NCI-H345 treated with DMSO at 0.1 percent for 48 hours (cell line): ENCODE measurements at regions not wholly inside any gene's neighbourhood (a gene's known extent, or its start where the extent isn't known, plus 50 kb on each side); places are given as distances from the start of the nearest gene placed in this dataset.
A peak's percentile ranks its signal among the peaks of the same experiment; 100 is the strongest.

Source experiments
- DNase-seq: peaks from one replicate; lab custom pipeline; 2025; ENCODE audit not compliant: unreplicated experiment; lab: John Stamatoyannopoulos, UW

DNA sequence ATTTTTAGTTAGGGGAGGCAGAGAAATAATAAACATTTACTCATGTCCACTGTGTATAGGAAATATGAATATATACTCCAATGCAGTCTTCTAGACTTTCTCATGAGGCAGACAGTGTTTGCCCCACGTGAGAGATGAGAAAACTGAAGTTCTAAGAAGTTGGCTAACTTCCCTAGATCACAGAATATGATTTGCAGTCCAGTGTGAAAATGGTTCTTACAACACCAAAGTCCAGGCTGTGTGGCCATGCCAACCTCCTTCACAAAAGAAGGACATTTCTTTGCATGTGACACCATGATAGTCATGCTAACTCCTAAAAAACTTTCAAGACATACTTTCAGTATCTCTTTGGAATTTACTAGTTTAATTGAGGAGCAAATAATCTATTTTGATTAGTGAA lies 143.7 kb downstream of the IRS1 start:
- no peak for DNase-seq

DNA sequence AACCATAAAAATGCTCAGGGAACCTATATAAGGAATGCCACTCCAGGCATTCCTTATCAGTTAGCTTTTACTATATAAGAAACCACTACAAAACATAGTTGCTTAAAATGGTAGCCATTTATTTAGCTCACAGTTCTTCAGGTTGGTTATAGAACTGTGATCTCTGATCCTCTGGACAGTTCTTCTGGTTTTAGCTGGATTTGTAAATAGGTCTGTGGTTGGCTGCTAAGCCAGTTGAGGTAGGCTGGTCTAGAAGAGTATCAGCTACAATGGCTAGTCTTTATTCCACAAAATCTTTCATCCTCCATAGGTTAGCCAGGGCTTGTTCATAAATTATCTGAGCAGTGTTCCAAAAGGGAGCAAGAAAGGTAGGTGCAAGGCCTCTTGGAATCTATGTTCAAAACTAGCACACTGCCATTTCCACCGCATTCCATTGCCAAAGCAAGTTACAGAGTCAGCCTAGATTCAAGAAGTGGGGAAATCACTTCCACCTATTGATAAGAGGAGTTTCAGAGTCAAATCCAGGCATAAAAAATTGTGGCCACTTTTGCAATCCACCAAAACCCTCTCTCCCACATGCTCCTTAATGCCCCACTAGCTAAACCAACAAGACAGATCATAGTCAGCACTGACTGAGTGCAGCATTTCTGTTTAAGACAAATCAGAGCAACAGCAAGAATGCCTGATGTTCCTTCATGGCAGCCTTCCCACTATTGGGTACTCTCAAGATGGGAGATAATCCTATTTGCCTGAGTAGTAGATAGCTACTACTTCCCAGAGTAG lies 146.4 kb downstream of the IRS1 start:
- no peak for DNase-seq

DNA sequence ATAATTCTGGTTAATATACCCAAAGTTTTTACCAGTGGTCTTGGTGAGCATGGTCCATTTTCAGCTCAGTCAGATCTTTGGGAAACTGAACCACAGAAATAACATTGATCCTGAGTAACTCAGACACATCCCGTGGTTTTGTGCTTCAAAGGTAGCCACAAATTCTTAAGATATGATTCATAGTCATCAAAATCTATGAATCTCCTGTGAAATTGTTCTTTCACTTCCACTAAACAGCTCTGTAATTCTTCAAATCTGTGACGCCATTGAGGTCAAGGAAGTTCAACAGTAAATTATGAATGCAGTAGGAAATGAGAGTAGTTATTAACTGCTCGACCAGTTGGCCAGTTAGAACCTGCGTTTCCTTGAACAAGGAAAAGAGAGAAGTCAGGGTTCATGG lies 147.3 kb downstream of the IRS1 start:
- DNase-seq, result no peak

DNA sequence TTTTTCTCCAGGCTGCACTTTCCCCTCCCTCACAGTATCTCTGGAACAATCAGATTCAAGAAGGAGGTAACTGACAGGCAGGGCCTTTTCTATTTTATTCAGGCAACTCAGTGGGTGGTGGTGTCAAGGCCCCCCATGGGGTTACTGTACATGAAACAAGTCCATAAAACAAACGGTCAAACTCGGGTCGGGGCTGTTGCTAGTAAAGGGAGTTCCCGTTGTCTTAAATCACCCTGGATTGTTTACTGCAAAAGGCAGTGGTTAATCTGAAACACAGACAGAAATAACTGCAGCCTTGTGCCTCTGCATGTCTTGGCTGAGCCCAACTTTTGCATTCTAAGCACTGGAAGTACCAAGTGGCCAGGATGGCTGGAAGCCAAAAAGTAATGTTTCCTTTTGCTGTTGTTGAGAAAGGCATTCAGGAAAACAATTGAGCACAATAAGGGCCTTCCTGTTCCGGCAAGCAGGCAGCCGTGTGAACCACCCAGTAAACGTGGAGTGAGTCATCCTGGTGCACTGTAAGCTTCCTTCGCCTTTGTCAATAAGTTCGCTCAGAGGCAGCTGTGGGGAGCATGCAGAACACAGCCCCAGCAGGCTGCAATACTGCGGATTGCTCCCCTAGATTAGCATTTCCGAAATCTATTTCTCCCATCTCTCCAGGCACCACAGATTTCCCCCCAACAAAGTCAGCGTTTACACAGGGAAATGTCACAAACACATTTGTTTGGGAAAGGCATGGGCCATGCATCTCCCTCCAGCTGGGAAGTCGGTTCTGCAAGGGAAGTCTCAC lies 149.6 kb downstream of the IRS1 start:
- peak; percentile 78 for DNase-seq

DNA sequence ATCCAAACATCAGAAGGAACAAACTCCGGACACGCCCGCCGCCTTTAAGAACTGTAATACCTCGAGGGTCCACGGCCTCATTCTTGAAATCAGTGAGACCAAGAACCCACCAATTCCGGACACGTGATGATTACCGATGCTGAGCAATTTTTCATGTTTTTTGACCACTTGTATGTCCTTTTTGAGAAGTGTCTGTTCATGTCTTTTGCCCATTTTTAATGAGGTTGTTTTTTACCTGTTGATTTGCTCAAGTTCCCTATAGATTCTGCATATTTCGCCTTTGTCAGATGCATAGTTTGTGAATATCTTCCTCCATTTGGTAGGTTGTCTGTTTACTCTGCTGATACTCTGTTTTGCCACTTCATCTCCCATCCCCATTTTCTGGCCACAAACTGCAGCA lies 150.4 kb downstream of the IRS1 start:
- no peak for DNase-seq

DNA sequence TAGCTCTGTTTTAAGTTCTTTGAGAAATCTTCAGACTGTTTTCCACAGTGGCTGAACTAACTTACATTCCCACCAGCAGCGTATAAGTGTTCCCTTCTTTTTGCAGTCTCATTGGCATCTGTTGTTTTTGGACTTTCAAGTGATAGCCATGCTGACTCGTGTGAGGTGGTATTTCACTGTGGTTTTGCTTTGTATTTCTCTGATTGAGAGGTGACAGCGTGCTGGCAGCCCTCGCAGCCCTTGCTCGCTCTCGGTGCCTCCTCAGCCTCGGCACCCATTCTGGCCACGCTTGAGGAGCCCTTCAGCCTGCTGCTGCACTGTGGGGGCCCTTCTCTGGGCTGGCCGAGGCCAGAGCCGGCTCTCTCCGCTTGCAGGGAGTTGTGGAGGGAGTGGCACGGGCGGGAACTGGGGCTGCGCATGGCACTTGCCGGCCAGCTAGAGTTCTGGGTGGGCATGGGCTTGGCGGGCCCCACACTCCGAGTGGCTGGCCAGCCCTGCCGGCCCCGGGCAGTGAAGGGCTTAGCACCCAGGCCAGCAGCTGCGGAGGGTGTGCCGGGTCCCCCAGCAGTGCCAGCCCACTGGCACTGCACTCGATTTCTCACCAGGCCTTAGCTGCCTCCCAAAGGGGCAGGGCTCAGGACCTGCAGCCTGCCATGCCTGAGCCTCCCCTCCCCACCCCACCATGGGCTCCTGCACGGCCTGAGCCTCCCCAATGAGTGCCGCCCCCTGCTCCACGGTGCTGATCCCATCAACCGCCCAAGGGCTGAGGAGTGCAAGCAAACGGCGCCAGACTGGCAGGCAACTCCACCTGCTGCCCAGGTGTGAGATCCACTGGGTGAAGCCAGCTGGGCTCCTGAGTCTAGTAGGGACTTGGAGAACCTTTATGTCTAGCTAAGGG lies 151.8 kb downstream of the IRS1 start:
- no peak for DNase-seq

DNA sequence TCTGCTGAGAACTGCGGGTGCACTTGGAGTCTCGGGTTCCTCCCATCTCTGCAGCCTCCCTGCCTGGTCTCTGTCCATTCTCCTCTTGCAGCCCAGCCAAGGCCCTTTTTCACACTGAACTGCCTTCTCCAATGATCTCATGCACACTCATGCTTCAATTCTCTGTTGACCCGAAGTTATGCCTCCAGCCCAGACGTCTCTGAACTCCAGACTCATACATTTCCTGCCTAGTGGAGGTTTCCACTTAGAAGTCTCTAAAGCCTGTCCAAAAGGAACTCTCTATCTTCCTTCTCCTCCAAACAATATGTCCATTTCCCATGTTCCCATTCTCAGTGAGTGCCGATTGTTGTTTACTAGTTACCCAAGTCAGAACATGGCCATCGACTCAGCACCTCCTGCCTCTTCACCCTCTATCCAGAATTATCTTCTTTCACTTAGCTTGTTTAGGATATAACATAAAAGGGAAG lies 155.2 kb downstream of the IRS1 start:
- DNase-seq, result no peak

DNA sequence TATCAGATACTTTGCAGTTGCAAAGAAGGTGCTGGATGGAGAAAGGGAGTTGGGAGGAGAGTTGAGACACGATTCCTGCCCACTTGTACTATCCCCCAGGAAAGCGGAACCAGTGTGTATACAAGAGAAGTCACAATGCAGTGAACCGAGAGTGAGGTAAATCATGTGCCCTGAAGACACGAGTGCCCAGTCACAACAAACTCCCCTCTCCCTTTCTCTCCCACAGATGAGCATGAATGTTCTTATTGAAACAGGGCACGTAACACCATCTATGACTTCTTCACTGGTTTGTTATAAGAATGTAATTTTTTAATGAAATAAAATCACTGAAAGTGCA lies 155.7 kb downstream of the IRS1 start:
- DNase-seq, result no peak

DNA sequence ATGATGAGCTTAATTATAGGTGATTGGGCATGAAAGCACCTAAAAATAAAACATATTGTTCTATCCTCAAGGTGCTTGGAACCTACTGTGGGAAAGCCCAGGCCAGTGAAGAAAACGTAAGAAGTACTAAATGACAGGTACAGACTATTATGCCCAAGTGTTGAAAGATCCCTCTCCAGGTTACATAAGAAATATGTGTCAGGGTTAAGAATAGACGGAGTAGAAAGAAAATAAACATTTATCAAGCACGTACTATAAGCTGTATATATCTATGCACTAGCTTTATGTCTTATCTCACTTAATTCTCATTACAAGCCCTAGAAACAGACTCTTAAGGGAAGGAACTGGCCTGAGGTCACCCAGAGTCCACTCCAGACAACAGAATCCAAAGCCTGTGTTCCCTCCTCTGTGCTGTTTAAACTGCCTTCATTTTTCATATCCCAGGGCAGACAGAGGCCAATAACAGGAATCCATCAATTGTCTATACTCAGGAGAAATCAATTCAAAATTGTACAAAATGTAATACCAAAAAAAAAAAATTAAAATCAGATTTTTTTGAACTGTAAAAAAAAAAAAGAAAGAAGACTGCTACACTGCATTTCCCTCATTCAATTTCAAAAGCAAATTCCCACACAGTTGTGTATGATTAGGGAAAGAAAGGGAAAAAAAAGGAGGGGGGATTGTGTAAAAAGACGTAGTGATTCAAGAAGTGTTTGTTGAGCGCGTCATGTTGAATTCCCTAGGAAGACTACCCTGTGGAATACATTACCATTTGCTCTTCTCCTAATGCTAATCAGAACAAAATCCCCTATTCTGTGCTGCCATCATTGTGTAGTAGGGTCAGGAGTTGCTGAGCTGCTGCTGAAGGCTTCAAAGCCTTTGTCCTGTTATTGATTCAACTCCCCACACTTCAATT lies 156.3 kb downstream of the IRS1 start:
- no peak for DNase-seq

DNA sequence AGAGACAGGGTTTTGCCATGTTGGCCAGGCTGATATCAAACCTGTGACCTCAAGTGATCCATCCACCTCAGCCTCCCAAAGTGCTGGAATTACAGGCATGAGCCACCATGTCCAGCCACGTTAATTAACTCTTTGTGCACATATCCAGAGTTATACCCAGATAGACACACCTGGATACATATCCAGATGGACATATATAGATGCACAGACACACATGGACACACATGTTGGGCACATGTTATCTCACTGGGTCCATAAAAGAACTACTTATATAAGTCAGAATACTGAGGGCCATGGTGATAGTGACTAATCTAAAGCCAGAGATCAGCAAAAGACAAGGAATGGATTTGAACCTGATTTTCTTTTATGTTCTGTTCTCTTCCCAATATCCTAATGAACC lies 158.6 kb downstream of the IRS1 start:
- no peak for DNase-seq

DNA sequence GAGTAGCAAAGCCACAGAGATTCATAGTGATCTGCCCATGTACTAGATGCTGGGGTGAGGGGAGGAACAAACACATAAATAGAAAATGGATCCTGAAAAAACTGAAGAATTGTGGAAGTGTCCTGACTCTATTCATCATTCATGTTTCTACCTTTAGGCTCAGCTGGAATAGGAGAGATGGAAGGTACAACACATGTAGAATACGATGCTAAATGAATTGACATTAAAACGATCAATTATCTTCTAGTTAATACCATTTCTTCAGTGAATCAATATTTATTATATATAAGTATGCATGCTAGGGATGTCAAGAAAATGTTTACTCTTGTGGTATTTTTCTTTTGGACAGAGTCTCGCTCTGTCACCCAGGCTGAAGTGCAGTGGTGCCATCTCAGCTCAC lies 159.1 kb downstream of the IRS1 start:
- DNase-seq, result no peak

DNA sequence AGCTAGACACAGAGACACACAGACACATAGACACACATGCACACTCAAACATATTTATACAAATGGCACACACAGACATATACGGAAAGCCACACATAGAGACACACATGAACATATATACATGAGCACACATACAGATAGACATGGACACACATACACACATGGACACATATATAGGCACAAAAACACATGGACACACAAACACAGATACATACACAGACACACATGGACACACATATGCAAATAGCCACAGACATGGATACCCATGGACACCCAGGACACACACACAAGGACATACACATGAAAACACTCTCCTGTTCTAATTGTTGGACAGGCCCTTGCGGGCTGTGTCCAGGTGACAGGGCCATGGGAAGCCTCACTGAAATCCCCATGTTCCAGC lies 160.1 kb downstream of the IRS1 start:
- DNase-seq, result no peak

DNA sequence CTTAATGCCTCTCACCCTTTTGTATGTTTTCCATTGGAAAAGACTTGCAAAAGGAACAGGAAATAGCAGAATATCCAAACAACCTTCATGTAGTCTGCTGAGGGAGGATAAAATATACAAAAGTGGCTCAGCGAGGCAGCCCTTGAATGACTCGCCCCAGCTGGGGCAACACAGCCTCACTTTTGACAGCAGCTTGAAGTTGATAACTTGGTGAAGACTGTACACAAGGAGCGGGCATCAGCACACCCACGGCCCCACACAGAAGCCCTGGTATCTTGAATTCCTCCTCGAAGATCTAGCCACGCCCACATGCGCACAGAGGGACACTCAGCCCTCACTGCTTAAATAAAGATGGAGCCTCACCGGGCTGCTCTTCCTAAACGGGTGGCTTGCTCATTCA lies 161.0 kb downstream of the IRS1 start:
- DNase-seq, result no peak

DNA sequence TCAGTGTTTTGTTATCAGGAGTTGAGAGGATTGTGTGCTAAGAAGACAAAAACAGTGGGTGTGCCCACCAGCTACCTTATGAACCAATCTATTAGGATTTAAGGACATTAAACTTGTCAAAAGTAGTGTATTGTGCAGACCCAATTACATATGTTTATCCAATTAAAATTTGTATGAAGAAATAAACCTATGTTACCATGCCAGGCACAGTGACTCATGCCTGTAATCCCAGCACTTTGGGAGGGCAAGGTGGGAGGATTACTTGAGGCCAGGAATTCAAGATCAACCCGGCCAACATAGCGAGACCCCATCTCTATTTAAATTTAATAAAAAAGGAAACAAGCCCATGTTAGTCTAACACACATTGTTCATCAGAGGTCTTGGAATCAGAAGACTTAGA lies 162.2 kb downstream of the IRS1 start:
- DNase-seq, result no peak

DNA sequence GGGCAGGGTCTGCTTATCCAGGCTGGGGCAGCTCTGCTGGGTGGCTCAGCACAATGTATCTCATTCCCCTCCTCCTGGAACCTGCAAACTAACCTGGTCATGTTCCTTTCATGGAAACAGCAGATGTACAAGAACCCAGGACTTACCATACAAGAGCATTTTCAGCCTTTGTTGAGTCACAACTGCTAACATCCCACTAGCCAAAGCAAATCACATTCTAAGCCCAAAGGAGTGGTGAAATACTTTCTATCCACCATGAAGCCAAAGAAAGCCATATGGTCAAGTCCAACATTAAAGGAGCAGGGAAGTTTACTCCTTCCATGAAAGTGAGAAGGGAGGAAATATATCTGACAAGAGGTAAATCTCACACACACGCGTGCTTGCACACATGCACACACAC lies 163.0 kb downstream of the IRS1 start:
- no peak for DNase-seq

DNA sequence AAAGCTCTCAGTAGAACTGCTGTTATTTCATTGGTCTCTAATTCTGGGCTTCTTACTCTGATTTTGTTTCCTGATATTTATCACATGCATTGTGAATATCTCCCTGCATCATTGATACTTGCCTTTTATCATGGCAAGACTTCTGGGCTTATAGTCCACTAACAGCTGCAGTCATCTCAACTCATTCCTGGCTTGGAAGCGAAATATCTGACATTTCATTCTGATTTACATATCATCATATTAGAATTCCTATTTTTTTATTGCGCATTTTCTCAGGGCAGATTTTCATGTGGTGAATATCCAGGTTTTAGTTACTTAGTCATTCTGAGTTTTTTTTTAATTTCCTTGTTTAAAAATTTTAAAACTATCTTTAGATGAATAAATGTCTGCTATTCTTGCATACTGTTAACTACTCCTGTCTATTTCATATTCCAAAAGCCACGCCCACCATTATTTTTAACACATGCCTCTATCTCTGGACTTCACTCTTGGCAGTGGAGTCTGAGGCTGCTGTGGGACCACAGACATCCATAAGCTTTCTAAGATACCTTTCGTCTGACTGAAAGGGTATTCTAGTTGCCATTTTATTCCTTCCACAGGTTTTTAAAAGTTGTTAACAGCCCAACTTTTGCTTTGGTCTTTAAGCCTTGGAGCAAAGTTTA lies 164.5 kb downstream of the IRS1 start:
- DNase-seq, result no peak

DNA sequence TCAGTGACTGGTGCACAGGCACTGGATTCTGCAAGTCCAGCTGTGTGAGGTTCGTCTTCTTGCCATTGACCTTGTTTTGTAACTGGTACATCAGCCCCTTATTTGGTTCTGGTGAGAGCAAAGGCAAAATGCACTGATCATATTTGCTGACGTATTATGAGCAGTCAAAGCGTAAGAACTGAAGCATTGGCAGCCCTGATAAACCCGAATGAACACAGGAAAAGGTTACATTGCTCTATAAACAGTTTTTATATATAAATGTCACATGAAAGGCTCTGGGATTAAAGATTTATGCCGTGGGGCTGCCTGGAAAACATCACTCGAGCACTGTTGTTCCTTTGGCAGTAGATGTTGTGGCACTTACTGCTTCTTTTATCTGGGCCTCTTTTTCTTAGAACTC lies 167.9 kb downstream of the IRS1 start:
- no peak for DNase-seq

DNA sequence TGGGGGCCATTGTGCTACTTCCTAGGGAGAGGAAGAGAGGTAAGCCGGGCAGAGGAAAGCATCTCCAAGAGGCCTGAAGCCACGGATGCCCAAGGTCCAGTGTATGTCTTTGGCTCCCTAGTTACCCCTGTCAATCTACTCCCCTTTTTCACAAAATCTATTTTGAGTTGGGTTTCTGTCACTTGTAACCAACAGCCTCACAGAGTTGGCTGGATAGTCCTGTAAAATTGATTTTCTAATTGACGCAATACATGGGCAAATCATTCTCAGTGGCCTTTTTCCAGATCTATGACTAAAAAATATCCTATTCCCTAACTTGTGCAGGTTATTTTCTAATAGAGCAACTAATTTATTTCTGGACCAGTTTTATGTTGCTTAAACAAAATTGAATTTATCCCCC lies 168.4 kb downstream of the IRS1 start:
- no peak for DNase-seq

DNA sequence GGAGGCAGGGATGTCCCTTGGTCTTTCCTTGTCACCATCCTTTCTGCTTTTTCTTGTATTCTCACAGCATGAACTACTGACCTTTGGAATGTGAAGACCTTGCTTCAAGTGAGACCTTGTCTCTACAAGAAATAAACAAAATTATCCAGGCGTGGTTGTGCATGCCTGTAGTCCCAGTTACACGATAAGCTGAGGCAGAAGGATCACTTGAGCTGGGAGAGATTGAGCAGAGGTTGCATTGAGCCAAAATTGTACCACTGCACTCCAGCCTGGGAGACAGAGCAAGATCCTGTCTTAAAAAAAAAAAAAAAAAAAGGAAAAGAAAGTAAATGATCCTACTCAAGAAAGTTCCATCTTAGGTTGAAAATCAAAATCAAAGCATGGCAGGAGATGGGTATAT lies 173.7 kb downstream of the IRS1 start:
- DNase-seq, result no peak
